ENCODE measurements at regions not wholly inside any gene's neighbourhood (a gene's known extent, or its start where the extent isn't known, plus 50 kb on each side); places are given as distances from the start of the nearest gene placed in this dataset.

- H2AFZ ChIP-seq (ENCODE audit: low read depth) = no peak overlapping the region
- ChIA-PET CTCF (interaction anchor here (1.0 to 1.6 kb wide), 3 partner anchors 13 to 325 kb away, joined by 3 to 5 read pairs (median 4); no protein-coding TSS in a partner anchor), POLR2A (no interaction called here)
- DNase-seq = peak; percentile 24
- no peaks in the 10 kb centered on the region for H4K20me1 ChIP-seq (ENCODE audit: insufficient read depth)
- peaks cover 0 to 24% of the 10 kb centered on the region in 2 experiments; a peak in 2 of 4 replicates for H3K4me1 ChIP-seq (ENCODE audit: control insufficient read depth in 1 of 2, insufficient read depth in 2 of 2, low read depth in 1 of 2, low read length in 1 of 2)
- TF ChIP-seq MXI1 (IDR thresholded peaks at IDR 0.05; ENCODE audit: low read depth, low read length) (peak; percentile 26; the same call in 1 of the 2 replicates), RFX5 (IDR thresholded peaks at IDR 0.05; ENCODE audit: low read length) (no peak)
- no peaks in the 10 kb centered on the region for H3K9me3 ChIP-seq
- peak overlapping the region in 1 of 2 experiments; percentile 63; a peak in 1 of 4 replicates for H3K27ac ChIP-seq (ENCODE audit: low read depth in 2 of 2, low read length in 1 of 2)
- H3K9me2 ChIP-seq = no peaks in the 10 kb centered on the region
- H3F3A ChIP-seq (replicated peaks; ENCODE audit: insufficient read depth) = no peaks in the 10 kb centered on the region
- H3K27me3 ChIP-seq (ENCODE audit: insufficient read depth) = no peaks in the 10 kb centered on the region
- H3K4me2 ChIP-seq = no peak overlapping the region
- H3K4me3 ChIP-seq (ENCODE audit: low read depth in 2 of 2, low read length in 1 of 2) = no peak overlapping the region
- no peaks in the 10 kb centered on the region for H3K79me2 ChIP-seq (ENCODE audit: insufficient read depth)
- 88% methylated on average over 1 of the region's 1 CpG for whole genome bisulfite sequencing (ENCODE audit: low lambda C conversion rate)
- H3K9ac ChIP-seq = no peak overlapping the region
- no peaks in the 10 kb centered on the region for H3K36me3 ChIP-seq (replicated peaks in 1 of 2; ENCODE audit: control insufficient read depth in 1 of 2, insufficient read depth in 2 of 2, low read length in 1 of 2)
Measured at GRCh38 chr14:58703161-58703506, 65.4 kb downstream of the DACT1 start.

GRCh38 chr14:58705066-58705465 is 67.3 kb downstream of the DACT1 start:
- CTCF ChIA-PET = interaction anchor here (1.7 kb wide), 1 partner anchor 204 kb away, joined by 4 read pairs; no protein-coding TSS in a partner anchor
- Histone ChIP-seq H3F3A (replicated peaks; ENCODE audit: insufficient read depth) (no peaks in the 10 kb centered on the region), H3K27ac (ENCODE audit: low read depth in 2 of 2, low read length in 1 of 2) (0 out of 4 replicates have a peak overlapping the region, but pooled peaks of 1 of the 2 experiments have one; percentile 4), H3K36me3 (replicated peaks in 1 of 2; ENCODE audit: control insufficient read depth in 1 of 2, insufficient read depth in 2 of 2, low read length in 1 of 2) (no peaks in the 10 kb centered on the region), H3K4me2 (no peak overlapping the region), H3K27me3 (ENCODE audit: insufficient read depth) (no peaks in the 10 kb centered on the region), H3K4me3 (ENCODE audit: low read depth in 2 of 2, low read length in 1 of 2) (no peak overlapping the region), H3K9me3 (no peaks in the 10 kb centered on the region), H3K9ac (no peak overlapping the region), H2AFZ (ENCODE audit: low read depth) (no peak overlapping the region), H3K9me2 (no peaks in the 10 kb centered on the region), H3K79me2 (ENCODE audit: insufficient read depth) (no peaks in the 10 kb centered on the region), H4K20me1 (ENCODE audit: insufficient read depth) (no peaks in the 10 kb centered on the region), H3K4me1 (ENCODE audit: control insufficient read depth in 1 of 2, insufficient read depth in 2 of 2, low read depth in 1 of 2, low read length in 1 of 2) (peaks cover 0 to 24% of the 10 kb centered on the region in 2 experiments; a peak in 2 of 4 replicates)
- POLR2A ChIA-PET = no interaction called here
- 39% methylated on average over 2 of the region's 2 CpGs for WGBS (ENCODE audit: low lambda C conversion rate)
- DNase-seq = peak; percentile 21
- TF ChIP-seq YY1 (IDR thresholded peaks at IDR 0.05; ENCODE audit: low read depth) = no peak
- TF ChIP-seq TCF12 (IDR thresholded peaks at IDR 0.05) = peak; percentile 29; the same call in 1 of the 2 replicates
- peak in 1 of 2 experiments; percentile 58; a peak in 1 of 4 replicates for TF ChIP-seq EP300 (IDR thresholded peaks at IDR 0.05; ENCODE audit: borderline replicate concordance in 1 of 2, low read depth in 1 of 2, low read length in 1 of 2)
- TF ChIP-seq ELF1 (IDR thresholded peaks at IDR 0.05) = no peak
- no peak for TF ChIP-seq USF1 (IDR thresholded peaks at IDR 0.05; ENCODE audit: borderline replicate concordance, low read depth)
- no peak for TF ChIP-seq SIN3A (IDR thresholded peaks at IDR 0.05; ENCODE audit: borderline replicate concordance, low read depth, low read length)
- no peak for TF ChIP-seq USF2 (IDR thresholded peaks at IDR 0.05; ENCODE audit: borderline replicate concordance, low read depth, low read length)
- TF ChIP-seq RXRA (IDR thresholded peaks at IDR 0.05; ENCODE audit: borderline replicate concordance, low read depth) = no peak
- no peak for TF ChIP-seq EZH2phosphoT487 (IDR thresholded peaks at IDR 0.05; ENCODE audit: borderline replicate concordance, low read depth)
- TF ChIP-seq TAF1 (IDR thresholded peaks at IDR 0.05; ENCODE audit: borderline replicate concordance, low read depth, low read length) = no peak
- TF ChIP-seq, protein P1, sequence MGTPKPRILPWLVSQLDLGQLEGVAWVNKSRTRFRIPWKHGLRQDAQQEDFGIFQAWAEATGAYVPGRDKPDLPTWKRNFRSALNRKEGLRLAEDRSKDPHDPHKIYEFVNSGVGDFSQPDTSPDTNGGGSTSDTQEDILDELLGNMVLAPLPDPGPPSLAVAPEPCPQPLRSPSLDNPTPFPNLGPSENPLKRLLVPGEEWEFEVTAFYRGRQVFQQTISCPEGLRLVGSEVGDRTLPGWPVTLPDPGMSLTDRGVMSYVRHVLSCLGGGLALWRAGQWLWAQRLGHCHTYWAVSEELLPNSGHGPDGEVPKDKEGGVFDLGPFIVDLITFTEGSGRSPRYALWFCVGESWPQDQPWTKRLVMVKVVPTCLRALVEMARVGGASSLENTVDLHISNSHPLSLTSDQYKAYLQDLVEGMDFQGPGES (IDR thresholded peaks at IDR 0.05; ENCODE audit: low read depth, low read length) = no peak
- TF ChIP-seq NFIC (IDR thresholded peaks at IDR 0.05; ENCODE audit: borderline replicate concordance) = 0 out of 2 replicates have a peak, but pooled peaks have one; percentile 27
- peak; percentile 37 for TF ChIP-seq CHD2 (IDR thresholded peaks at IDR 0.05; ENCODE audit: low read length, partially characterized antibody)
- TF ChIP-seq ZBTB33 (IDR thresholded peaks at IDR 0.05; ENCODE audit: borderline replicate concordance, low read depth) = no peak
- 0 out of 2 replicates have a peak, but pooled peaks have one; percentile 10 for TF ChIP-seq RCOR1 (IDR thresholded peaks at IDR 0.05; ENCODE audit: low read length)
- TF ChIP-seq JUND (IDR thresholded peaks at IDR 0.05) = no peak
- TF ChIP-seq RAD21 (IDR thresholded peaks at IDR 0.05; ENCODE audit: low read length) = no peak
- no peak for TF ChIP-seq RFX5 (IDR thresholded peaks at IDR 0.05; ENCODE audit: low read length)
- no peak for TF ChIP-seq CTCF (IDR thresholded peaks at IDR 0.05)
- TF ChIP-seq FOSL2 (IDR thresholded peaks at IDR 0.05; ENCODE audit: borderline replicate concordance, low read depth) = no peak
- no peak for TF ChIP-seq FOXJ3 (CRISPR knock-in tag; IDR thresholded peaks at IDR 0.05)
